SH-SY5Y (cell line): ENCODE measurements at regions not wholly inside any gene's neighbourhood (a gene's known extent, or its start where the extent isn't known, plus 50 kb on each side); places are given as distances from the start of the nearest gene placed in this dataset.

Source experiments
- GATA2 ChIP-seq: IDR thresholded peaks from 2 replicates; pipeline ENCODE4 v1.6.1; 2011; ENCODE audit warnings: mild to moderate bottlenecking, low read depth, low read length
- GATA3 ChIP-seq: IDR thresholded peaks from 2 replicates; pipeline ENCODE4 v1.6.1; 2011; ENCODE audit warnings: low read depth, mild to moderate bottlenecking, low read length, moderate library complexity

DNA sequence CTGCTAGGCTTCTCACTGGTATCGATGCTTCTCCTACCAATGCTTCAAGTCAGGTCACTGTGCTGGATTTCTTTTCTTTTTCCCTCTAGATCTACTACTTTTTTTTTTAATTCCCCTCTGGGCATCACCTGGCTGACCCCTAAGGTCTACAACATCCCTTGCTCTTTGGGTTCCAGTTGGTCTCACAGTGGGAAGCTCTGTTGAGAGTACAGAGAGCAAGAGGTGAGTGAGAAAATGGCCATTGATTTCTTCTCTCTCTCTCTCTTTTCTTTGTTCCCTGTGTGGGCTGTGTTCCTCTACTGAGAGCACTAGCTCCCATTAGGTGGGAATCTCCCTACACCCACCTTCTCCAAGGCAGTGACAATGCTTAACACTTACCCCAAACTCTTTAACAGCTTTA is 413.4 kb downstream of the KCNJ2 start:
- TF ChIP-seq GATA3 = no peak
- no peak for TF ChIP-seq GATA2
